Adrenal gland (tissue), 9 donors: ENCODE measurements at regions not wholly inside any gene's neighbourhood (a gene's known extent, or its start where the extent isn't known, plus 50 kb on each side); places are given as distances from the start of the nearest gene placed in this dataset.

Experiments
- DNase-seq, 7 donors: peaks; one replicate each; pipeline ENCODE4 v3.0.0-alpha.2; 2019 to 2020
- H3K27ac ChIP-seq, 5 donors: fragments of 200-600 bp; sonication (generic) in 4 of 5; 1 replicate in 3 of 5; 2 replicates in 2 of 5; pipeline versions ENCODE4 v1.5.1 to v1.8.0; 2016 to 2020; ENCODE audit warnings: mild to moderate bottlenecking in 1 of 5
- H3K27me3 ChIP-seq: fragments of 200-600 bp; 2 replicates; pipeline ENCODE4 v1.8.0; 2021
- H3K36me3 ChIP-seq, 2 donors: fragments of 200-600 bp; replicated peaks in 1 of 2; 1 replicate in 1 of 2; 2 replicates in 1 of 2; pipeline versions ENCODE4 v1.5.1 to v1.8.0; 2018 to 2022
- H3K4me1 ChIP-seq, 2 donors: fragments of 200-600 bp; replicated peaks in 1 of 2; 1 replicate in 1 of 2; 2 replicates in 1 of 2; pipeline versions ENCODE4 v1.5.1 to v1.8.0; 2018 to 2021
- H3K4me3 ChIP-seq, 4 donors: fragments of 200-600 bp; sonication (generic) in 3 of 4; one replicate each; pipeline ENCODE4 v1.5.1; 2016 to 2018
- H3K9me3 ChIP-seq, 3 donors: fragments of 200-600 bp; sonication (generic) in 1 of 3; replicated peaks in 1 of 3; 1 replicate in 2 of 3; 2 replicates in 1 of 3; pipeline versions ENCODE4 v1.5.1 to v1.8.0; 2016 to 2021
- POLR2A ChIP-seq, 2 donors: fragments of 450-650 bp; IDR thresholded peaks; one replicate each; pipeline ENCODE4 v1.6.1; 2017; ENCODE audit warnings: antibody characterized with exemption in 2 of 2, mild to moderate bottlenecking in 2 of 2, moderate library complexity in 1 of 2
- WGBS, 4 donors: extraction: QIAGEN DNeasy Blood & Tissue Kit in 2 of 4; methylation state at CpG; one replicate each; pipeline versions ENCODE4 v1.1.5 to v1.1.7; 2013 to 2017; 5-methylcytosine and 5-hydroxymethylcytosine counted together
- intact Hi-C, 2 donors: fragments of 100-400 bp; cut with DNase I; formaldehyde crosslinking; loops; one replicate each; pipeline versions ENCODE4 v1.14.1 to v1.15.0; 2022 to 2023
- TF ChIP-seq, protein P1 (sequence below), 6 experiments: fragments of 450-650 bp in 4 of 6; fragments of 200-600 bp in 2 of 6; sonication (generic) in 1 of 6; IDR thresholded peaks; 1 replicate in 5 of 6; 2 replicates in 1 of 6; pipeline versions ENCODE4 v1.5.1 to v1.8.0; 2016 to 2021; ENCODE audit warnings: antibody characterized with exemption in 6 of 6, mild to moderate bottlenecking in 2 of 6, moderate library complexity in 1 of 6
- donor health status: healthy with polysubstance abuse.
- donor health status: Bipolar disorder and iron deficiency.
- donor health status: DM: yes; HTN: yes; CAD: no.
- donor health status: DM: no; HTN: no; CAD: no.
- donor health status: DM: no; HTN: no; CAD: no.

DNA sequence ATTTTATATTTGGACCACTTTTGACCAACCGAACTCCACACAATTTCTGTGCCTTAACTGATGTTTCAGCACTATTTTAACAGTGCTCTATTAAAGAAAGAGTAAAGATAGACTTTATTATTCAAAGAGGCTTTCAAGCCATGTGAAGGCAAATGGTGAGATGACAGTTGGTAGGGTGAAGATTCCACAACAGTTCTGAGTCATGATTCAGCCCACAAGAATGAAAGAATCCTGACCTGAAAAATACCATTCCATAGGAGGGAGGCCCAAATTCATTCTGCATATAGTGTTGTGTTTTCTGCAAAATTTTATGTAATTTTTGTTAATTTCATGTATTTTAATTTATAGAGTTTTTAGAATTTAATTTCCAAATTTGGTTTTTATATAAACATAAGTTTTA lies 135.6 kb upstream of the STAC start:
- H3K4me1 ChIP-seq: no peaks in the 10 kb centered on the region
- no peak for DNase-seq
- no peaks in the 10 kb centered on the region for H3K9me3 ChIP-seq
- no peaks in the 10 kb centered on the region for H3K27me3 ChIP-seq
- no peak overlapping the region for H3K4me3 ChIP-seq
- no peaks in the 10 kb centered on the region for H3K36me3 ChIP-seq
- intact Hi-C loops: no loop called here
- no peak for TF ChIP-seq POLR2A (IDR thresholded peaks at IDR 0.05)
- TF ChIP-seq, protein P1, sequence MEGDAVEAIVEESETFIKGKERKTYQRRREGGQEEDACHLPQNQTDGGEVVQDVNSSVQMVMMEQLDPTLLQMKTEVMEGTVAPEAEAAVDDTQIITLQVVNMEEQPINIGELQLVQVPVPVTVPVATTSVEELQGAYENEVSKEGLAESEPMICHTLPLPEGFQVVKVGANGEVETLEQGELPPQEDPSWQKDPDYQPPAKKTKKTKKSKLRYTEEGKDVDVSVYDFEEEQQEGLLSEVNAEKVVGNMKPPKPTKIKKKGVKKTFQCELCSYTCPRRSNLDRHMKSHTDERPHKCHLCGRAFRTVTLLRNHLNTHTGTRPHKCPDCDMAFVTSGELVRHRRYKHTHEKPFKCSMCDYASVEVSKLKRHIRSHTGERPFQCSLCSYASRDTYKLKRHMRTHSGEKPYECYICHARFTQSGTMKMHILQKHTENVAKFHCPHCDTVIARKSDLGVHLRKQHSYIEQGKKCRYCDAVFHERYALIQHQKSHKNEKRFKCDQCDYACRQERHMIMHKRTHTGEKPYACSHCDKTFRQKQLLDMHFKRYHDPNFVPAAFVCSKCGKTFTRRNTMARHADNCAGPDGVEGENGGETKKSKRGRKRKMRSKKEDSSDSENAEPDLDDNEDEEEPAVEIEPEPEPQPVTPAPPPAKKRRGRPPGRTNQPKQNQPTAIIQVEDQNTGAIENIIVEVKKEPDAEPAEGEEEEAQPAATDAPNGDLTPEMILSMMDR (IDR thresholded peaks at IDR 0.05): no peak
- no peak overlapping the region for H3K27ac ChIP-seq
- WGBS, 4 donors: 81 to 97% (median 89%) methylated on average over 1 of the region's 1 CpG

DNA sequence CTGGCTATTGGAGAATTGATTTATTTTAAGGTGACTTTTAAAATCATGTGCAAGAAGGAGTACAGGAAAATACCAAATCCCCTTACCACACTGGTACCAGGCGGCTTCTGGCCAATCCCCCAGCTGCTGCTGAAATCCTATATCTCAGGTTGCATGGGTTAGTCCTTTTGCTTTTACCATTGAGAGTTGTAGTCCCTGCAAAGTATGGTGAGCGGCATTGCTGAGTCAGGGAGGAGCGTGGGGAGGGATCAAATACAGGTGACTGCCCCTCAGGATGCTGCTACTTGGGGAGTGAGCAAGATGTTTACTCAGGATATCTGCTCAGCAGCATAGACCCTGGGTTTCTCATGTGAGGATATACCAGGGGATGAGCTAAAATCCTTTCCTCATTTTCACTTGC lies 131.9 kb upstream of the STAC start:
- no peak for DNase-seq
- H3K27me3 ChIP-seq: no peaks in the 10 kb centered on the region
- TF ChIP-seq, protein P1 (IDR thresholded peaks at IDR 0.05): no peak
- no peak for TF ChIP-seq POLR2A (IDR thresholded peaks at IDR 0.05)
- intact Hi-C loops: no loop called here
- H3K27ac ChIP-seq: no peak overlapping the region
- no peaks in the 10 kb centered on the region for H3K9me3 ChIP-seq
- no peak overlapping the region for H3K4me3 ChIP-seq
- WGBS, 4 donors: 83 to 92% (median 87%) methylated on average over 3 of the region's 3 CpGs
- no peaks in the 10 kb centered on the region for H3K36me3 ChIP-seq
- no peaks in the 10 kb centered on the region for H3K4me1 ChIP-seq

DNA sequence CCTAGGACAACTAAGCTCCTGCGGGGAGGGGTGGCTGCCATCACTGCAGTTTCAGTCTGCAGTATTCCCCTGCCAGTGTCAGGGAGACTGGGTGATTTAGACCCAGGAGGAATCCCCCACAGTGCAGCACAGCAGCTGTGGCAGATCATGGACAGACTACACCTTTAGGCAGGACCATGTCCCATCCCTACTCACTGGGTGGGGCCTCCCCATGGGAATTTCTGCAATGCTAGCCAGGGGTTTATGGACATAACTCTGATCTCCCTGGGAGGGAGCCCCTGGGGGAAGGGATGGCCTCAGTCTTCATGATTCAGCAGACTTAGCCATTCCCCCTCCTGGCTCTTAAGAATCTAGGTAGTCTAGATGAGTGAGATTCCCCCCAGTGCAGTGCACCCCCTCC lies 130.1 kb upstream of the STAC start:
- no peak overlapping the region for H3K4me3 ChIP-seq
- WGBS, 4 donors: 60 to 86% (median 82%) methylated on average over 1 of the region's 1 CpG
- intact Hi-C loops: no loop called here

DNA sequence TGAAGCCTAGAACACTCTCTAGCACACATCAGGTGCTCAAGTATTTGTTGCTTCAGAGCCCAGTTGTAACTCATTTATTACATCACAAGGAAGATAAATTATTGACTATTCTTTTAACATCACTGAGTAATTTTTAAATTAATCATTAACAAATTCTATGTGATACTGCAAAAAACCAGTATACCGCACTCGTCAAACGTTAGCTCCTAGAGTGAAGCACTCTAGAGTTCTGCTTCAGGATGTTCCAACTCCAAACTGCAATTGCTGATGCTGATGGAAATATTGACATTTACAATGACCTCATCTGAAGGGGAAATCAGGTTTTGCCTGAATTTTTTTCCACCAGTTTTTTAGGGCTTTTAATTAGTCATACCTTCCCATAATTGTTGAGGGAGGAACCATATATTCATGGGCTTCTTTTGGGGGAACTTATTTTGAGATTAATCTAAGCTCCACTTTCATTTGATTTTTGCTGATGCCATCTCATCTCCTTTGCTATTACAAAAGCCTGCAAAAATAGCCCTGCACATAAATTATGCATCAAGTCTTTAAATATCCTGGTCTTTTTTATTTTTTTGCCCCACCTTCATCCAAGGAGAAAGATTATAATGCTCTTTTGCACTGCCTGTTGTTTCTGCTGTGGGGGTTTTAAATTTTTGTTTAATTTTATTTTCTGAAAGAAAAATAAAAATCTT lies 123.0 kb upstream of the STAC start:
- Histone ChIP-seq H3K9me3 (no peaks in the 10 kb centered on the region), H3K36me3 (no peaks in the 10 kb centered on the region), H3K27ac (no peak overlapping the region), H3K27me3 (no peaks in the 10 kb centered on the region), H3K4me3 (no peak overlapping the region), H3K4me1 (no peaks in the 10 kb centered on the region)
- no peak for DNase-seq
- intact Hi-C loops: no loop called here
- no peak for TF ChIP-seq POLR2A (IDR thresholded peaks at IDR 0.05)
- TF ChIP-seq, protein P1 (IDR thresholded peaks at IDR 0.05): no peak
- WGBS, 4 donors: 95 to 99% (median 97%) methylated on average over 3 of the region's 3 CpGs

More for the DNA sequence above, 130.1 kb upstream of the STAC start:
- no peaks in the 10 kb centered on the region for H3K9me3 ChIP-seq
- H3K36me3 ChIP-seq: no peaks in the 10 kb centered on the region
- TF ChIP-seq, protein P1 (IDR thresholded peaks at IDR 0.05): no peak
- no peak for TF ChIP-seq POLR2A (IDR thresholded peaks at IDR 0.05)
- DNase-seq: no peak
- H3K27ac ChIP-seq: no peak overlapping the region
- H3K27me3 ChIP-seq: no peaks in the 10 kb centered on the region
- no peaks in the 10 kb centered on the region for H3K4me1 ChIP-seq
